Endothelial cell (in vitro differentiated cells): ENCODE measurements at regions not wholly inside any gene's neighbourhood (a gene's known extent, or its start where the extent isn't known, plus 50 kb on each side); places are given as distances from the start of the nearest gene placed in this dataset.

ENCODE experiments used
- DNase-seq: peaks from one replicate; pipeline ENCODE4 v3.0.0; 2021; ENCODE audit warnings: low spot score
- H3K27ac Mint-ChIP-seq: one replicate; pipeline ENCODE4 v1.8.0; 2021; ENCODE audit warnings: mixed read lengths, inconsistent platforms; ENCODE audit not compliant: unreplicated experiment
- H3K27me3 Mint-ChIP-seq: one replicate; pipeline ENCODE4 v1.8.0; 2021; ENCODE audit warnings: mild to moderate bottlenecking, moderate library complexity, mixed read lengths, inconsistent platforms; ENCODE audit not compliant: unreplicated experiment
- H3K36me3 Mint-ChIP-seq: one replicate; pipeline ENCODE4 v1.8.0; 2021; ENCODE audit warnings: mild to moderate bottlenecking, low read depth, mixed read lengths, inconsistent platforms; ENCODE audit not compliant: unreplicated experiment
- H3K4me1 Mint-ChIP-seq: one replicate; pipeline ENCODE4 v1.8.0; 2021; ENCODE audit warnings: mild to moderate bottlenecking, mixed read lengths, inconsistent platforms; ENCODE audit not compliant: unreplicated experiment
- H3K4me3 Mint-ChIP-seq: one replicate; pipeline ENCODE4 v1.8.0; 2021; ENCODE audit warnings: mild to moderate bottlenecking, mixed read lengths, inconsistent platforms; ENCODE audit not compliant: unreplicated experiment
- H3K9me3 Mint-ChIP-seq: one replicate; pipeline ENCODE4 v1.8.0; 2021; ENCODE audit warnings: mixed read lengths, inconsistent platforms; ENCODE audit not compliant: unreplicated experiment
- CTCF ChIP-seq: fragments of 200-600 bp; sonication (generic); IDR thresholded peaks from one replicate; pipeline ENCODE4 v1.5.0; 2021; ENCODE audit warnings: antibody characterized with exemption; ENCODE audit not compliant: unreplicated experiment

GRCh38 chr6:95439741-95440140 lies 137.6 kb upstream of the MANEA start:
- no peak for DNase-seq
- H3K4me3 Mint-ChIP-seq = no peak overlapping the region
- H3K27me3 Mint-ChIP-seq = no peaks in the 10 kb centered on the region
- TF ChIP-seq CTCF = no peak
- no peaks in the 10 kb centered on the region for H3K9me3 Mint-ChIP-seq
- H3K27ac Mint-ChIP-seq = no peak overlapping the region
- H3K4me1 Mint-ChIP-seq = no peaks in the 10 kb centered on the region
- no peaks in the 10 kb centered on the region for H3K36me3 Mint-ChIP-seq

GRCh38 chr6:95448208-95448607 lies 129.1 kb upstream of the MANEA start:
- Mint-ChIP-seq H3K9me3 (no peaks in the 10 kb centered on the region), H3K36me3 (no peaks in the 10 kb centered on the region), H3K27ac (no peak overlapping the region), H3K4me1 (no peaks in the 10 kb centered on the region), H3K4me3 (no peak overlapping the region), H3K27me3 (no peaks in the 10 kb centered on the region)
- no peak for DNase-seq
- no peak for TF ChIP-seq CTCF

GRCh38 chr6:95469511-95469910 lies 107.8 kb upstream of the MANEA start:
- DNase-seq = no peak
- no peaks in the 10 kb centered on the region for H3K9me3 Mint-ChIP-seq
- no peaks in the 10 kb centered on the region for H3K4me1 Mint-ChIP-seq
- no peaks in the 10 kb centered on the region for H3K36me3 Mint-ChIP-seq
- no peaks in the 10 kb centered on the region for H3K27me3 Mint-ChIP-seq
- H3K27ac Mint-ChIP-seq = no peak overlapping the region
- no peak overlapping the region for H3K4me3 Mint-ChIP-seq
- no peak for TF ChIP-seq CTCF

GRCh38 chr6:95478941-95479340 lies 98.4 kb upstream of the MANEA start:
- DNase-seq = no peak
- Mint-ChIP-seq H3K27ac (no peak overlapping the region), H3K4me3 (no peak overlapping the region), H3K36me3 (no peaks in the 10 kb centered on the region), H3K27me3 (no peaks in the 10 kb centered on the region), H3K4me1 (no peaks in the 10 kb centered on the region), H3K9me3 (no peaks in the 10 kb centered on the region)
- no peak for TF ChIP-seq CTCF

- H3K27me3 Mint-ChIP-seq = no peaks in the 10 kb centered on the region
- no peaks in the 10 kb centered on the region for H3K9me3 Mint-ChIP-seq
- DNase-seq = no peak
- no peak overlapping the region for H3K4me3 Mint-ChIP-seq
- H3K4me1 Mint-ChIP-seq = no peaks in the 10 kb centered on the region
- no peak overlapping the region for H3K27ac Mint-ChIP-seq
- H3K36me3 Mint-ChIP-seq = no peaks in the 10 kb centered on the region
- TF ChIP-seq CTCF = no peak
Measured at GRCh38 chr6:95487817-95488216, 89.5 kb upstream of the MANEA start.
